ENCODE measurements at regions not wholly inside any gene's neighbourhood (a gene's known extent, or its start where the extent isn't known, plus 50 kb on each side); places are given as distances from the start of the nearest gene placed in this dataset.
"Not testable (repeated sequence)": the region's sequence is repeated elsewhere in the genome, so short reads cannot be mapped to it uniquely, and the experiment has no call there.

- no peak for DNase-seq
Observed at GRCh38 chr14:83021323-83021722, 1487.7 kb upstream of the SEL1L start.

GRCh38 chr14:83023369-83023768, 1489.7 kb upstream of the SEL1L start:
- DNase-seq = no peak

- no peak for DNase-seq
Observed at GRCh38 chr14:83041224-83041623, 1507.6 kb upstream of the SEL1L start.

GRCh38 chr14:83042858-83043257, 1509.2 kb upstream of the SEL1L start:
- no peak for DNase-seq

GRCh38 chr14:83044001-83044400, 1510.3 kb upstream of the SEL1L start:
- DNase-seq = no peak

- no peak for DNase-seq
Observed at GRCh38 chr14:83047059-83047830, 1513.6 kb upstream of the SEL1L start.

GRCh38 chr14:83053022-83053710, 1519.5 kb upstream of the SEL1L start:
- DNase-seq = no peak

GRCh38 chr14:83058068-83058467, 1524.4 kb upstream of the SEL1L start:
- DNase-seq = no peak

GRCh38 chr14:83071888-83072501, 1538.3 kb upstream of the SEL1L start:
- DNase-seq = no peak

GRCh38 chr14:83085136-83085535, 1551.5 kb upstream of the SEL1L start:
- no peak for DNase-seq

GRCh38 chr14:83085725-83086124, 1552.1 kb upstream of the SEL1L start:
- DNase-seq = no peak

- not testable (repeated sequence) for DNase-seq
Observed at GRCh38 chr14:83091991-83092956, 1558.6 kb upstream of the SEL1L start.

GRCh38 chr14:83096092-83096491, 1562.4 kb upstream of the SEL1L start:
- no peak for DNase-seq

- DNase-seq = no peak
Observed at GRCh38 chr14:83101846-83102245, 1568.2 kb upstream of the SEL1L start.

- no peak for DNase-seq
Observed at GRCh38 chr14:83118029-83118428, 1584.4 kb upstream of the SEL1L start.

- DNase-seq = no peak
Observed at GRCh38 chr14:83120187-83120586, 1586.5 kb upstream of the SEL1L start.

GRCh38 chr14:83126076-83126475, 1592.4 kb upstream of the SEL1L start:
- DNase-seq = no peak

- DNase-seq = no peak
Observed at GRCh38 chr14:83128783-83129182, 1595.1 kb upstream of the SEL1L start.

- DNase-seq = no peak
Observed at GRCh38 chr14:83129496-83129895, 1595.8 kb upstream of the SEL1L start.

GRCh38 chr14:83133981-83134645, 1600.5 kb upstream of the SEL1L start:
- no peak for DNase-seq

- DNase-seq = no peak
Observed at GRCh38 chr14:83140756-83141155, 1607.1 kb upstream of the SEL1L start.

- DNase-seq = no peak
Observed at GRCh38 chr14:83147006-83147405, 1613.4 kb upstream of the SEL1L start.

Data from stimulated activated CD4-positive, alpha-beta T cell treated with anti-CD3 and anti-CD28 coated beads, Interleukin-2, amount 100 ng/mL, for 24 hours (primary cell).